Right lobe of liver (tissue), 6 donors: ENCODE measurements at regions not wholly inside any gene's neighbourhood (a gene's known extent, or its start where the extent isn't known, plus 50 kb on each side); places are given as distances from the start of the nearest gene placed in this dataset.

Experiments
- ATAC-seq, 4 donors: fragments of 200-7000 bp; cut with Tn5 transposase; one replicate each; pipeline ENCODE4 v1.9.1; 2020; ENCODE audit warnings: mild to moderate bottlenecking in 4 of 4, moderate library complexity in 4 of 4
- DNase-seq, 3 donors: peaks; one replicate each; pipeline ENCODE4 v3.0.0-alpha.2; 2020
- H3K27ac ChIP-seq, 3 donors: fragments of 200-600 bp; one replicate each; pipeline ENCODE4 v1.8.0; 2022
- H3K27me3 ChIP-seq, 2 donors: fragments of 200-600 bp; one replicate each; pipeline ENCODE4 v1.8.0; 2022
- H3K36me3 ChIP-seq, 4 donors: fragments of 200-600 bp; sonication (generic) in 1 of 4; one replicate each; pipeline versions ENCODE4 v1.5.1 to v1.8.0; 2017 to 2022; ENCODE audit warnings: control low read depth in 1 of 4
- H3K4me1 ChIP-seq, 4 donors: fragments of 200-600 bp; sonication (generic) in 1 of 4; one replicate each; pipeline versions ENCODE4 v1.5.1 to v1.8.0; 2017 to 2022; ENCODE audit warnings: control low read depth in 1 of 4
- H3K4me3 ChIP-seq, 3 donors: fragments of 200-600 bp; one replicate each; pipeline ENCODE4 v1.8.0; 2022
- H3K9me3 ChIP-seq, 4 donors: fragments of 200-600 bp; sonication (generic) in 1 of 4; one replicate each; pipeline versions ENCODE4 v1.5.1 to v1.8.0; 2017 to 2022; ENCODE audit warnings: control low read depth in 1 of 4
- CTCF ChIP-seq, 4 donors: fragments of 200-600 bp in 3 of 4; fragments of 450-650 bp in 1 of 4; IDR thresholded peaks; one replicate each; pipeline versions ENCODE4 v1.5.1 to v1.8.0; 2016 to 2022; ENCODE audit warnings: antibody characterized with exemption in 4 of 4, mild to moderate bottlenecking in 2 of 4
- POLR2A ChIP-seq: fragments of 450-650 bp; IDR thresholded peaks from one replicate; pipeline ENCODE4 v1.6.1; 2017; ENCODE audit warnings: antibody characterized with exemption, mild to moderate bottlenecking
- WGBS: methylation state at CpG from one replicate; pipeline ENCODE4 v1.1.6; 2018; ENCODE audit warnings: low coverage, low lambda C conversion rate; ENCODE audit not compliant: insufficient coverage; ENCODE audit errors: missing lambda C conversion rate; 5-methylcytosine and 5-hydroxymethylcytosine counted together
- intact Hi-C, 2 donors: fragments of 100-400 bp; cut with DNase I; formaldehyde crosslinking; loops; one replicate each; pipeline versions ENCODE4 v1.11.2 to v1.14.1; 2022
- donor health status: DM: no; HTN: yes; CAD: no.
- donor health status: DM: no; HTN: no; CAD: no.
- donor health status: DM: no; HTN: no; CAD: no.
- donor health status: DM: no; HTN: yes; CAD: no.
- donor health status: DM: no; HTN: yes; CAD: no.

GRCh38 chr2:223107825-223108224 lies 55.8 kb downstream of the KCNE4 start:
- ATAC-seq (no peak), DNase-seq (no peak)
- WGBS = 39% methylated on average over 1 of the region's 1 CpG
- Histone ChIP-seq H3K27ac (no peak overlapping the region), H3K27me3 (no peaks in the 10 kb centered on the region), H3K4me1 (no peaks in the 10 kb centered on the region), H3K9me3 (no peaks in the 10 kb centered on the region), H3K36me3 (no peaks in the 10 kb centered on the region), H3K4me3 (no peak overlapping the region)
- TF ChIP-seq POLR2A (no peak), CTCF (IDR thresholded peaks at IDR 0.05) (no peak)
- intact Hi-C loops = no loop called here

- Histone ChIP-seq H3K27ac (no peak overlapping the region), H3K27me3 (no peaks in the 10 kb centered on the region), H3K9me3 (no peaks in the 10 kb centered on the region), H3K4me1 (no peaks in the 10 kb centered on the region), H3K4me3 (no peak overlapping the region), H3K36me3 (no peaks in the 10 kb centered on the region)
- 34% methylated on average over 5 of the region's 5 CpGs for WGBS
- ATAC-seq = no peak
- intact Hi-C loops = no loop called here
- no peak for DNase-seq
- no peak for TF ChIP-seq POLR2A
- no peak for TF ChIP-seq CTCF (IDR thresholded peaks at IDR 0.05)
These were observed 56.5 kb downstream of the KCNE4 start for GRCh38 chr2:223108351-223109050.

DNA sequence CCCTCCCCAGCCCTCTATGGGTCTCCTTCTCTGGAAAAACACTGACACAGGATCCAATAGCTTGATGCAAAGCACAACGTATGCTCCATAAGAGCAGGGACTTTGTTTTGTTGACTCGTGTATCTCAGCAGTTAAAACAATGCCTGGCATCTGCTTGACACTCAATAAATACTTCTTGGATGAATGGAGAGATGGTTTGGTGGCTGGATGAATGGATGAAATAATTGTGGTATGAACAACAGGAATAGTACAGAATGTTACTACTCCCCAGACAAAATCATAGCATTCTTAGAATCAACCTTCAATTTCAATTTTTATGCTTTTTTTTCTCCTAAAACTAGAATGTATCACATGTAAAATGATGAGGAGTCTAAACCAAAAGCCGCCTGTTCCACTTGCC lies 57.4 kb downstream of the KCNE4 start:
- no peak overlapping the region for H3K27ac ChIP-seq
- no peaks in the 10 kb centered on the region for H3K4me1 ChIP-seq
- no peaks in the 10 kb centered on the region for H3K27me3 ChIP-seq
- H3K36me3 ChIP-seq = no peaks in the 10 kb centered on the region
- no peak for TF ChIP-seq CTCF (IDR thresholded peaks at IDR 0.05)
- no peak for TF ChIP-seq POLR2A
- no peak for DNase-seq
- ATAC-seq = no peak
- intact Hi-C loops = no loop called here
- no peak overlapping the region for H3K4me3 ChIP-seq
- WGBS = 30% methylated on average over 3 of the region's 3 CpGs
- no peaks in the 10 kb centered on the region for H3K9me3 ChIP-seq

GRCh38 chr2:223113161-223113560 lies 61.2 kb downstream of the KCNE4 start:
- no peak overlapping the region for H3K4me3 ChIP-seq
- intact Hi-C loops = no loop called here
- no peak for ATAC-seq
- H3K9me3 ChIP-seq = no peaks in the 10 kb centered on the region
- H3K27me3 ChIP-seq = no peaks in the 10 kb centered on the region
- no peak for DNase-seq
- H3K4me1 ChIP-seq = no peaks in the 10 kb centered on the region
- H3K27ac ChIP-seq = no peak overlapping the region
- TF ChIP-seq CTCF (IDR thresholded peaks at IDR 0.05) (no peak), POLR2A (no peak)
- H3K36me3 ChIP-seq = no peaks in the 10 kb centered on the region

DNA sequence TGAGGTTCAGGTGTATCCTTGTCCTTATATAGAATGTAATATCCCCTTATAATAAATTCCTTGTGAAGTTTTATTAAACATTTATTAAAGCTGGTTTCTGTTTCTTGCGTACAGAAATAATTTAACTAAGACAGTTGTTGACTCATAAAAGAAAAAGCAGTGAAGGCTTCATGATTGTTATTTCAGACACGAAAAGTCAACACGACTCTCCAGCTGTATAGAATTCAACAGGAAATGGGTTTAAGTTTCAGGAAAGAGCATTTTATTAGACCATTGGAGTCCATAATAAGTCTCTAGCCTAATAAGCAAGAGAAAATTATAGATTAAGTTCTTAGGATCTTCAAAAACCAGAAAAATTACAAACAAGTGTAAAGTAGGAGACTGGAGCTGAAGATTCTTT lies 62.2 kb downstream of the KCNE4 start:
- no peak for DNase-seq
- 49% methylated on average over 3 of the region's 3 CpGs for WGBS
- Histone ChIP-seq H3K27me3 (no peaks in the 10 kb centered on the region), H3K4me3 (no peak overlapping the region), H3K27ac (no peak overlapping the region), H3K4me1 (no peaks in the 10 kb centered on the region), H3K36me3 (no peaks in the 10 kb centered on the region), H3K9me3 (no peaks in the 10 kb centered on the region)
- intact Hi-C loops = no loop called here
- no peak for ATAC-seq
- no peak for TF ChIP-seq CTCF (IDR thresholded peaks at IDR 0.05)
